Hepatic stellate cell (primary cell): ENCODE measurements at regions not wholly inside any gene's neighbourhood (a gene's known extent, or its start where the extent isn't known, plus 50 kb on each side); places are given as distances from the start of the nearest gene placed in this dataset.

Experiments used
- DNase-seq: peaks from one replicate; pipeline ENCODE4 v3.0.0; 2011; ENCODE audit warnings: low spot score

- no peak for DNase-seq
These were observed 1499.0 kb upstream of the TMEFF2 start for GRCh38 chr2:193693758-193694157.

- no peak for DNase-seq
These were observed 1495.8 kb upstream of the TMEFF2 start for GRCh38 chr2:193690572-193690971.

GRCh38 chr2:193687195-193687594 lies 1492.5 kb upstream of the TMEFF2 start:
- DNase-seq: no peak

GRCh38 chr2:193679847-193680246 lies 1485.1 kb upstream of the TMEFF2 start:
- no peak for DNase-seq

- no peak for DNase-seq
These were observed 1475.7 kb upstream of the TMEFF2 start for GRCh38 chr2:193670478-193670877.

GRCh38 chr2:193668557-193669323 lies 1474.0 kb upstream of the TMEFF2 start:
- DNase-seq: no peak

- DNase-seq: no peak
These were observed 1433.2 kb upstream of the TMEFF2 start for GRCh38 chr2:193627927-193628272.

GRCh38 chr2:193627187-193627926 lies 1432.6 kb upstream of the TMEFF2 start:
- DNase-seq: no peak

GRCh38 chr2:193608451-193608850 lies 1413.7 kb upstream of the TMEFF2 start:
- no peak for DNase-seq

GRCh38 chr2:193590831-193591230 lies 1396.1 kb upstream of the TMEFF2 start:
- no peak for DNase-seq

GRCh38 chr2:193584522-193584938 lies 1389.8 kb upstream of the TMEFF2 start:
- DNase-seq: no peak

- DNase-seq: no peak
These were observed 1389.1 kb upstream of the TMEFF2 start for GRCh38 chr2:193583638-193584400.

GRCh38 chr2:193581807-193582206 lies 1387.1 kb upstream of the TMEFF2 start:
- no peak for DNase-seq

GRCh38 chr2:193580176-193580950 lies 1385.6 kb upstream of the TMEFF2 start:
- DNase-seq: no peak

- DNase-seq: no peak
These were observed 1372.2 kb upstream of the TMEFF2 start for GRCh38 chr2:193566886-193567285.

- DNase-seq: no peak
These were observed 1371.5 kb upstream of the TMEFF2 start for GRCh38 chr2:193566276-193566675.

- DNase-seq: no peak
These were observed 1367.3 kb upstream of the TMEFF2 start for GRCh38 chr2:193562031-193562430.

- DNase-seq: no peak
These were observed 1366.3 kb upstream of the TMEFF2 start for GRCh38 chr2:193561054-193561453.

GRCh38 chr2:193556766-193557470 lies 1362.2 kb upstream of the TMEFF2 start:
- DNase-seq: no peak

GRCh38 chr2:193549661-193550060 lies 1354.9 kb upstream of the TMEFF2 start:
- DNase-seq: no peak

- DNase-seq: no peak
These were observed 1348.0 kb upstream of the TMEFF2 start for GRCh38 chr2:193542762-193543161.
